PC-9 (cell line): ENCODE measurements at regions not wholly inside any gene's neighbourhood (a gene's known extent, or its start where the extent isn't known, plus 50 kb on each side); places are given as distances from the start of the nearest gene placed in this dataset.

Source experiments
- BruUV-seq: library from RNA; stranded (reverse); fragments of 400-500 nt; replicated peaks from 2 replicates; lab custom pipeline; 2021; lab: Mats Ljungman, UMichigan
- CTCF ChIA-PET: fragments of 300-600 bp; sonication (Branson Sonifier 250); formaldehyde crosslinking; loops from one replicate; lab custom pipeline; 2022; ENCODE audit warnings: antibody characterized with exemption; lab: Charles Lee
- POLR2A ChIA-PET: fragments of 300-600 bp; sonication (Branson Sonifier 250); formaldehyde crosslinking; loops from one replicate; lab custom pipeline; 2022; ENCODE audit warnings: antibody characterized with exemption; ENCODE audit not compliant: unreplicated experiment; lab: Charles Lee
- DNase-seq, 2 experiments: peaks; one replicate each; pipeline versions ENCODE4 v3.0.0 to v3.0.0-alpha.2; 2015 to 2022; ENCODE audit warnings: mixed read lengths in 1 of 2
- H2AFZ ChIP-seq: fragments of 200-600 bp; sonication (generic); 2 replicates; pipeline ENCODE4 v1.8.1; 2017; ENCODE audit warnings: antibody characterized with exemption
- H3F3A ChIP-seq: fragments of 200-600 bp; sonication (generic); 2 replicates; pipeline ENCODE4 v1.8.1; 2017; ENCODE audit warnings: antibody characterized with exemption, mild to moderate bottlenecking, low read depth; ENCODE audit not compliant: insufficient read depth
- H3K27ac ChIP-seq: fragments of 200-600 bp; sonication (generic); 2 replicates; pipeline ENCODE4 v1.6.1; 2016; ENCODE audit warnings: mixed run types
- H3K27me3 ChIP-seq: fragments of 200-600 bp; sonication (generic); 2 replicates; pipeline ENCODE4 v1.6.1; 2016; ENCODE audit warnings: low read depth, mixed run types; ENCODE audit not compliant: insufficient read depth
- H3K36me3 ChIP-seq: fragments of 200-600 bp; sonication (generic); 2 replicates; pipeline ENCODE4 v1.6.1; 2016; ENCODE audit warnings: low read depth, mixed run types
- H3K4me1 ChIP-seq: fragments of 200-600 bp; sonication (generic); replicated peaks from 2 replicates; pipeline ENCODE4 v1.6.1; 2016; ENCODE audit warnings: mixed run types; ENCODE audit not compliant: insufficient read depth
- H3K4me2 ChIP-seq: fragments of 200-600 bp; sonication (generic); 2 replicates; pipeline ENCODE4 v1.6.1; 2017; ENCODE audit warnings: mixed run types
- H3K4me3 ChIP-seq: fragments of 200-600 bp; sonication (generic); 2 replicates; pipeline ENCODE4 v1.6.1; 2016; ENCODE audit warnings: mixed run types
- H3K79me2 ChIP-seq: fragments of 200-600 bp; sonication (generic); 2 replicates; pipeline ENCODE4 v1.6.1; 2017; ENCODE audit warnings: low read depth, mixed run types
- H3K9me2 ChIP-seq: fragments of 200-600 bp; sonication (generic); 2 replicates; pipeline ENCODE4 v1.8.1; 2017; ENCODE audit warnings: mild to moderate bottlenecking; ENCODE audit not compliant: insufficient read depth
- H3K9me3 ChIP-seq: fragments of 200-600 bp; sonication (generic); 2 replicates; pipeline ENCODE4 v1.8.1; 2016; ENCODE audit warnings: low read depth; ENCODE audit not compliant: insufficient read depth
- H4K20me1 ChIP-seq: fragments of 200-600 bp; sonication (generic); 2 replicates; pipeline ENCODE4 v1.8.1; 2017; ENCODE audit not compliant: insufficient read depth
- CTCF ChIP-seq: fragments of 200-600 bp; sonication (generic); conservative IDR thresholded peaks from 2 replicates; pipeline ENCODE4 v1.6.1; 2017; ENCODE audit warnings: mixed run types, antibody characterized with exemption, mild to moderate bottlenecking, moderate library complexity
- EZH2 ChIP-seq: fragments of 200-600 bp; sonication (generic); IDR thresholded peaks from 2 replicates; pipeline ENCODE4 v1.8.0; 2017; ENCODE audit warnings: antibody characterized with exemption, low read depth
- intact Hi-C: fragments of 100-400 bp; cut with micrococcal nuclease; formaldehyde crosslinking; loops from one replicate; pipeline ENCODE4 v1.10.0; 2022; ENCODE audit not compliant: unreplicated experiment

- Histone ChIP-seq H3K27ac (no peak overlapping the region), H3K4me3 (no peak overlapping the region), H2AFZ (no peak overlapping the region), H3K79me2 (no peaks in the 10 kb centered on the region), H3K4me2 (no peak overlapping the region), H3K36me3 (no peaks in the 10 kb centered on the region), H3K27me3 (peaks cover 22% of the 10 kb centered on the region), H3K9me3 (no peaks in the 10 kb centered on the region), H3K4me1 (no peaks in the 10 kb centered on the region), H3F3A (no peaks in the 10 kb centered on the region), H4K20me1 (no peaks in the 10 kb centered on the region), H3K9me2 (no peaks in the 10 kb centered on the region)
- no peak for DNase-seq
- no TSS peak for BruUV-seq
- intact Hi-C loops = no loop called here
- TF ChIP-seq CTCF = no peak
- no peak for TF ChIP-seq EZH2
- POLR2A ChIA-PET = no interaction called here
- CTCF ChIA-PET = no interaction called here
Measured at GRCh38 chr18:11412811-11413210, 196.6 kb upstream of the SLC35G4 start.

- Histone ChIP-seq H3F3A (no peaks in the 10 kb centered on the region), H3K4me2 (no peak overlapping the region), H4K20me1 (no peaks in the 10 kb centered on the region), H3K27ac (no peak overlapping the region), H3K4me1 (no peaks in the 10 kb centered on the region), H3K79me2 (no peaks in the 10 kb centered on the region), H3K4me3 (no peak overlapping the region), H3K36me3 (no peaks in the 10 kb centered on the region), H3K27me3 (peaks cover 22% of the 10 kb centered on the region), H3K9me3 (no peaks in the 10 kb centered on the region), H3K9me2 (no peaks in the 10 kb centered on the region), H2AFZ (no peak overlapping the region)
- POLR2A ChIA-PET = no interaction called here
- TF ChIP-seq EZH2 (no peak), CTCF (no peak)
- no TSS peak for BruUV-seq
- no peak for DNase-seq
- CTCF ChIA-PET = no interaction called here
- intact Hi-C loops = no loop called here
Measured at GRCh38 chr18:11411048-11411447, 198.3 kb upstream of the SLC35G4 start.

GRCh38 chr18:11408555-11409065 lies 200.8 kb upstream of the SLC35G4 start:
- no peaks in the 10 kb centered on the region for H3F3A ChIP-seq
- ChIA-PET CTCF (no interaction called here), POLR2A (no interaction called here)
- no peaks in the 10 kb centered on the region for H3K9me2 ChIP-seq
- TF ChIP-seq EZH2 (no peak), CTCF (no peak)
- no peak overlapping the region for H2AFZ ChIP-seq
- no peaks in the 10 kb centered on the region for H3K36me3 ChIP-seq
- H3K27me3 ChIP-seq = peaks cover 19% of the 10 kb centered on the region
- H3K79me2 ChIP-seq = no peaks in the 10 kb centered on the region
- H3K4me1 ChIP-seq = no peaks in the 10 kb centered on the region
- no TSS peak for BruUV-seq
- no peak overlapping the region for H3K4me3 ChIP-seq
- no peaks in the 10 kb centered on the region for H4K20me1 ChIP-seq
- H3K27ac ChIP-seq = no peak overlapping the region
- no peaks in the 10 kb centered on the region for H3K9me3 ChIP-seq
- intact Hi-C loops = no loop called here
- DNase-seq = no peak
- H3K4me2 ChIP-seq = no peak overlapping the region
